ENCODE measurements at regions not wholly inside any gene's neighbourhood (a gene's known extent, or its start where the extent isn't known, plus 50 kb on each side); places are given as distances from the start of the nearest gene placed in this dataset.
A peak's percentile ranks its signal among the peaks of the same experiment; 100 is the strongest.

- Mint-ChIP-seq H3K27ac (no peak overlapping the region), H3K9me3 (peaks cover 4 to 11% of the 10 kb centered on the region in 2 donors), H3K36me3 (peaks cover 0 to 7% of the 10 kb centered on the region in 2 donors)
- DNase-seq (ENCODE audit: low spot score in 2 of 2) (no peak), ATAC-seq (no peak)
These were observed 151.8 kb downstream of the MIS18A start for GRCh38 chr21:32127081-32127480.

GRCh38 chr21:32122082-32122481 lies 156.8 kb downstream of the MIS18A start:
- H3K36me3 Mint-ChIP-seq = peaks cover 0 to 5% of the 10 kb centered on the region in 2 donors
- no peak for ATAC-seq
- no peak overlapping the region for H3K27ac Mint-ChIP-seq
- H3K9me3 Mint-ChIP-seq = peaks cover 0 to 4% of the 10 kb centered on the region in 2 donors
- DNase-seq (ENCODE audit: low spot score in 2 of 2) = no peak

GRCh38 chr21:32120230-32120629 lies 158.6 kb downstream of the MIS18A start:
- ATAC-seq (no peak), DNase-seq (ENCODE audit: low spot score in 2 of 2) (no peak)
- H3K9me3 Mint-ChIP-seq = peaks cover 0 to 4% of the 10 kb centered on the region in 2 donors
- no peak overlapping the region for H3K27ac Mint-ChIP-seq
- H3K36me3 Mint-ChIP-seq = peaks cover 0 to 5% of the 10 kb centered on the region in 2 donors

- Mint-ChIP-seq H3K9me3 (peaks cover 0 to 4% of the 10 kb centered on the region in 2 donors), H3K27ac (no peak overlapping the region), H3K36me3 (peaks cover 0 to 5% of the 10 kb centered on the region in 2 donors)
- ATAC-seq = no peak
- DNase-seq (ENCODE audit: low spot score in 2 of 2) = no peak
These were observed 159.0 kb downstream of the MIS18A start for GRCh38 chr21:32119811-32120210.

GRCh38 chr21:32119389-32119788 lies 159.5 kb downstream of the MIS18A start:
- Mint-ChIP-seq H3K36me3 (peaks cover 0 to 5% of the 10 kb centered on the region in 2 donors), H3K9me3 (peaks cover 0 to 4% of the 10 kb centered on the region in 2 donors), H3K27ac (no peak overlapping the region)
- no peak for ATAC-seq
- no peak for DNase-seq (ENCODE audit: low spot score in 2 of 2)

- Mint-ChIP-seq H3K36me3 (peaks cover 0 to 5% of the 10 kb centered on the region in 2 donors), H3K27ac (no peak overlapping the region), H3K9me3 (no peaks in the 10 kb centered on the region)
- ATAC-seq (no peak), DNase-seq (ENCODE audit: low spot score in 2 of 2) (no peak)
These were observed 164.3 kb downstream of the MIS18A start for GRCh38 chr21:32114419-32115035.

- no peaks in the 10 kb centered on the region for H3K9me3 Mint-ChIP-seq
- no peak for ATAC-seq
- no peak overlapping the region for H3K27ac Mint-ChIP-seq
These were observed 165.4 kb downstream of the MIS18A start for GRCh38 chr21:32113486-32113885.

GRCh38 chr21:32112195-32112594 lies 166.7 kb downstream of the MIS18A start:
- H3K36me3 Mint-ChIP-seq = no peaks in the 10 kb centered on the region

More at GRCh38 chr21:32113486-32113885, 165.4 kb downstream of the MIS18A start:
- DNase-seq (ENCODE audit: low spot score in 2 of 2) = no peak
- H3K36me3 Mint-ChIP-seq = peaks cover 0 to 4% of the 10 kb centered on the region in 2 donors

GRCh38 chr21:32108566-32108965 lies 170.3 kb downstream of the MIS18A start:
- ATAC-seq (no peak), DNase-seq (ENCODE audit: low spot score in 2 of 2) (no peak)
- Mint-ChIP-seq H3K9me3 (no peaks in the 10 kb centered on the region), H3K36me3 (no peaks in the 10 kb centered on the region), H3K27ac (no peak overlapping the region)

More at GRCh38 chr21:32112195-32112594, 166.7 kb downstream of the MIS18A start:
- no peak for DNase-seq (ENCODE audit: low spot score in 2 of 2)
- no peak for ATAC-seq
- Mint-ChIP-seq H3K27ac (no peak overlapping the region), H3K9me3 (no peaks in the 10 kb centered on the region)

GRCh38 chr21:32103361-32103760 lies 175.5 kb downstream of the MIS18A start:
- no peak overlapping the region for H3K27ac Mint-ChIP-seq
- H3K9me3 Mint-ChIP-seq = no peaks in the 10 kb centered on the region
- ATAC-seq = no peak
- H3K36me3 Mint-ChIP-seq = no peaks in the 10 kb centered on the region
- DNase-seq (ENCODE audit: low spot score in 2 of 2) = no peak

- DNase-seq (ENCODE audit: low spot score in 2 of 2) = no peak
- no peak overlapping the region for H3K27ac Mint-ChIP-seq
- no peak for ATAC-seq
These were observed 176.4 kb downstream of the MIS18A start for GRCh38 chr21:32102426-32102825.

GRCh38 chr21:32101277-32101676 lies 177.6 kb downstream of the MIS18A start:
- Mint-ChIP-seq H3K36me3 (no peaks in the 10 kb centered on the region), H3K9me3 (no peaks in the 10 kb centered on the region), H3K27ac (no peak overlapping the region)
- ATAC-seq (no peak), DNase-seq (ENCODE audit: low spot score in 2 of 2) (no peak)

More at GRCh38 chr21:32102426-32102825, 176.4 kb downstream of the MIS18A start:
- Mint-ChIP-seq H3K36me3 (no peaks in the 10 kb centered on the region), H3K9me3 (no peaks in the 10 kb centered on the region)

- DNase-seq (ENCODE audit: low spot score in 2 of 2) = no peak
- ATAC-seq = no peak
- H3K9me3 Mint-ChIP-seq = no peaks in the 10 kb centered on the region
- H3K36me3 Mint-ChIP-seq = no peaks in the 10 kb centered on the region
- peak overlapping the region in 1 of 2 donors; percentile 39 for H3K27ac Mint-ChIP-seq
These were observed 178.4 kb downstream of the MIS18A start for GRCh38 chr21:32100423-32100822.

- no peak for DNase-seq (ENCODE audit: low spot score in 2 of 2)
- Mint-ChIP-seq H3K27ac (no peak overlapping the region), H3K36me3 (no peaks in the 10 kb centered on the region), H3K9me3 (no peaks in the 10 kb centered on the region)
- no peak for ATAC-seq
These were observed 178.9 kb downstream of the MIS18A start for GRCh38 chr21:32099812-32100416.

GRCh38 chr21:32096411-32096810 lies 182.4 kb downstream of the MIS18A start:
- Mint-ChIP-seq H3K27ac (no peak overlapping the region), H3K9me3 (no peaks in the 10 kb centered on the region), H3K36me3 (peaks cover 0 to 5% of the 10 kb centered on the region in 2 donors)
- DNase-seq (ENCODE audit: low spot score in 2 of 2) = no peak
- ATAC-seq = peak in 1 of 2 donors; percentile 29

GRCh38 chr21:32094804-32095203 lies 184.0 kb downstream of the MIS18A start:
- H3K36me3 Mint-ChIP-seq = peaks cover 0 to 5% of the 10 kb centered on the region in 2 donors
- DNase-seq (ENCODE audit: low spot score in 2 of 2) (no peak), ATAC-seq (no peak)
- no peak overlapping the region for H3K27ac Mint-ChIP-seq
- no peaks in the 10 kb centered on the region for H3K9me3 Mint-ChIP-seq

- H3K9me3 Mint-ChIP-seq = no peaks in the 10 kb centered on the region
These were observed 185.0 kb downstream of the MIS18A start for GRCh38 chr21:32093646-32094462.

More at GRCh38 chr21:32093646-32094462, 185.0 kb downstream of the MIS18A start:
- no peak for DNase-seq (ENCODE audit: low spot score in 2 of 2)
- Mint-ChIP-seq H3K27ac (no peak overlapping the region), H3K36me3 (peaks cover 0 to 5% of the 10 kb centered on the region in 2 donors)
- no peak for ATAC-seq
